AG10803 (cell line): ENCODE measurements at regions not wholly inside any gene's neighbourhood (a gene's known extent, or its start where the extent isn't known, plus 50 kb on each side); places are given as distances from the start of the nearest gene placed in this dataset.

Experiments
- DNase-seq: peaks from one replicate; pipeline ENCODE4 v3.0.0; 2010; ENCODE audit warnings: low read depth
- H3K4me3 ChIP-seq: 2 replicates; pipeline ENCODE4 v1.5.1; 2011; ENCODE audit warnings: mild to moderate bottlenecking, low read length, control low read depth
- TF ChIP-seq, protein P1 (sequence below): conservative IDR thresholded peaks from 2 replicates; pipeline ENCODE4 v1.5.1; 2011; ENCODE audit warnings: mild to moderate bottlenecking, low read length, control low read depth, inconsistent platforms

- no peak overlapping the region for H3K4me3 ChIP-seq
- DNase-seq: no peak
- TF ChIP-seq, protein P1, sequence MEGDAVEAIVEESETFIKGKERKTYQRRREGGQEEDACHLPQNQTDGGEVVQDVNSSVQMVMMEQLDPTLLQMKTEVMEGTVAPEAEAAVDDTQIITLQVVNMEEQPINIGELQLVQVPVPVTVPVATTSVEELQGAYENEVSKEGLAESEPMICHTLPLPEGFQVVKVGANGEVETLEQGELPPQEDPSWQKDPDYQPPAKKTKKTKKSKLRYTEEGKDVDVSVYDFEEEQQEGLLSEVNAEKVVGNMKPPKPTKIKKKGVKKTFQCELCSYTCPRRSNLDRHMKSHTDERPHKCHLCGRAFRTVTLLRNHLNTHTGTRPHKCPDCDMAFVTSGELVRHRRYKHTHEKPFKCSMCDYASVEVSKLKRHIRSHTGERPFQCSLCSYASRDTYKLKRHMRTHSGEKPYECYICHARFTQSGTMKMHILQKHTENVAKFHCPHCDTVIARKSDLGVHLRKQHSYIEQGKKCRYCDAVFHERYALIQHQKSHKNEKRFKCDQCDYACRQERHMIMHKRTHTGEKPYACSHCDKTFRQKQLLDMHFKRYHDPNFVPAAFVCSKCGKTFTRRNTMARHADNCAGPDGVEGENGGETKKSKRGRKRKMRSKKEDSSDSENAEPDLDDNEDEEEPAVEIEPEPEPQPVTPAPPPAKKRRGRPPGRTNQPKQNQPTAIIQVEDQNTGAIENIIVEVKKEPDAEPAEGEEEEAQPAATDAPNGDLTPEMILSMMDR: no peak
Observed at GRCh38 chr6:15845492-15845891, 182.7 kb upstream of the DTNBP1 start.

- H3K4me3 ChIP-seq: no peak overlapping the region
- no peak for DNase-seq
- TF ChIP-seq, protein P1: no peak
Observed at GRCh38 chr6:15843764-15844163, 180.9 kb upstream of the DTNBP1 start.

DNA sequence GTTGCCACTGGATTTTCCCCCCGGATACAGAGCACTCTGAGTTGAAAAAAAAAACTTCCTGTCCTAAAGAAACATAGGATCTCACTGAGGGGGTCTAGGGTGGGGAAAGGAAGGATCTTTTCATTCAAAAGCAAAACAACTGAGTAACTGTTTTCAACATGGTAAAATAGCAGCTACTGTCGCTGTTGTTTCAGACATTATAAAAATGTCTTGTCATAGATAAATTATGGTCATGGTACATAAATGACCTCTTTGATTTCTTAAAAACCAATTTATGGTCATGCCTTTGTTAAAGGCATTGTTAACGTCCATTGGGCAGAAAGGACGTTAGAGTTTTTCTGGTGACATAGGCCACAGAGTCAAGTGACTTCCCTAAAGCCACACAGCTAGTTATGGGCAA is 180.4 kb upstream of the DTNBP1 start:
- TF ChIP-seq, protein P1: no peak
- H3K4me3 ChIP-seq: no peak overlapping the region
- DNase-seq: no peak

- TF ChIP-seq, protein P1: no peak
Observed at GRCh38 chr6:15842727-15843117, 179.9 kb upstream of the DTNBP1 start.

DNA sequence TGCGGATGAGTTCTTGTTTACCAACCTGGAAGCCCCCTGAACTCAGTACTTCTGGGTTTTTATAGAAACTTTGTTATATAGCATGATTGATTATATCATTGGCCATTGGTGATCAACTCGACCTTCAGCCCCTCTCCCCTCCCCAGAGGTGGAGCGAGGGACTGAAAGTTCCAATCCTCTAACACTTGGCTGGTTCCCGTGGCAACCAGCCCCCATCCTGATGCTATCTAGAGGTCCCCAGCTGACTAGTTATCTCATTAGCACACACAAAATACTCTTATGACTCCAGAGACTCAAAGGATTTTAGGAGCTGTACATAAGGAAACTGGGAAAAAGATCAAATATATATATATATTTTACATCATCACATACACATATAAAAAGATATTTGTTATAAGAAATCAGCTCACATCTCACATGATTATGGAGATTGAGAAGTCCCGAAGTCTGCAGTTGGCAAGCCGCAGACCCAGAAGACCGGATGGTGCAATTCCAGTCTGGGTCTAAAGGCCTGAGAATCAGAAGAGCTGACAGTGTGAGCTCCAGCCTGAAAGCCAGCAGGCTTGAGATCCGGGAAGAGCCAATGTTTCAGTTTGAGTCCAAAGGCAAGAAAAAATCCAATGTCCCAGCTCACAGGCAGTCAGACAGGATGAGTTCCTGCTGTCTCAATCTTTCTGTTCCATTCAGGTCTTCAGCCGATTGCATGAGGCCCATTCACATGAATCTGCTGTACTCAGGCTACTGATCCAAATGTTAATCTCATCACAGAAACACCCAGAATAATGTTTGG is 179.3 kb upstream of the DTNBP1 start:
- TF ChIP-seq, protein P1: no peak
- H3K4me3 ChIP-seq: no peak overlapping the region
- peak; percentile 2 for DNase-seq

More at GRCh38 chr6:15842727-15843117, 179.9 kb upstream of the DTNBP1 start:
- peak; percentile 20 for DNase-seq
- no peak overlapping the region for H3K4me3 ChIP-seq

- DNase-seq: no peak
- H3K4me3 ChIP-seq: no peak overlapping the region
- TF ChIP-seq, protein P1: no peak
Observed at GRCh38 chr6:15839969-15840541, 177.2 kb upstream of the DTNBP1 start.

GRCh38 chr6:15837205-15837604 is 174.4 kb upstream of the DTNBP1 start:
- no peak overlapping the region for H3K4me3 ChIP-seq
- no peak for DNase-seq
- TF ChIP-seq, protein P1: no peak
